G401 (cell line): ENCODE measurements at regions not wholly inside any gene's neighbourhood (a gene's known extent, or its start where the extent isn't known, plus 50 kb on each side); places are given as distances from the start of the nearest gene placed in this dataset.
"Not testable (repeated sequence)": the region's sequence is repeated elsewhere in the genome, so short reads cannot be mapped to it uniquely, and the experiment has no call there.

Experiments used
- DNase-seq: peaks from one replicate; pipeline ENCODE4 v3.0.0-alpha.2; 2015; ENCODE audit warnings: low spot score
- in situ Hi-C: cut with HindIII; loops from 2 replicates; pipeline ENCODE4 v1.10.0; 2016; ENCODE audit warnings: low sequenced_read_pairs, mixed read lengths

- in situ Hi-C loops = no loop called here
- no peak for DNase-seq
Measured at GRCh38 chr20:29296256-29297230, 1960.9 kb upstream of the DEFB115 start.

- DNase-seq = no peak
Measured at GRCh38 chr20:29297411-29298270, 1959.8 kb upstream of the DEFB115 start.

GRCh38 chr20:29298271-29298590 is 1959.2 kb upstream of the DEFB115 start:
- in situ Hi-C loops = no loop called here
- DNase-seq = no peak

More at GRCh38 chr20:29297411-29298270, 1959.8 kb upstream of the DEFB115 start:
- in situ Hi-C loops = no loop called here

GRCh38 chr20:29298759-29299613 is 1958.5 kb upstream of the DEFB115 start:
- in situ Hi-C loops = no loop called here
- no peak for DNase-seq

GRCh38 chr20:29299811-29300578 is 1957.5 kb upstream of the DEFB115 start:
- in situ Hi-C loops = no loop called here
- DNase-seq = no peak

- in situ Hi-C loops = no loop called here
- DNase-seq = no peak
Measured at GRCh38 chr20:29300579-29301551, 1956.6 kb upstream of the DEFB115 start.

GRCh38 chr20:29301624-29302259 is 1955.7 kb upstream of the DEFB115 start:
- no peak for DNase-seq
- in situ Hi-C loops = no loop called here

- DNase-seq = no peak
- in situ Hi-C loops = no loop called here
Measured at GRCh38 chr20:29302979-29303644, 1954.4 kb upstream of the DEFB115 start.

GRCh38 chr20:29306390-29307072 is 1950.9 kb upstream of the DEFB115 start:
- in situ Hi-C loops = no loop called here
- DNase-seq = no peak

- DNase-seq, in situ Hi-C loops: not testable (repeated sequence)
Measured at GRCh38 chr20:29307484-29307883, 1950.0 kb upstream of the DEFB115 start.

- in situ Hi-C loops, DNase-seq: not testable (repeated sequence)
Measured at GRCh38 chr20:29308956-29309355, 1948.5 kb upstream of the DEFB115 start.

- in situ Hi-C loops, DNase-seq: not testable (repeated sequence)
Measured at GRCh38 chr20:29309481-29309880, 1948.0 kb upstream of the DEFB115 start.

GRCh38 chr20:29311046-29311445 is 1946.4 kb upstream of the DEFB115 start:
- in situ Hi-C loops = not testable (repeated sequence)

GRCh38 chr20:29312679-29313078 is 1944.8 kb upstream of the DEFB115 start:
- DNase-seq, in situ Hi-C loops: not testable (repeated sequence)

More at GRCh38 chr20:29311046-29311445, 1946.4 kb upstream of the DEFB115 start:
- DNase-seq = not testable (repeated sequence)

- DNase-seq = no peak
- in situ Hi-C loops = no loop called here
Measured at GRCh38 chr20:29313481-29313880, 1944.0 kb upstream of the DEFB115 start.

GRCh38 chr20:29314294-29314693 is 1943.2 kb upstream of the DEFB115 start:
- DNase-seq = no peak
- in situ Hi-C loops = no loop called here
